IMR-90 (cell line): ENCODE measurements at regions not wholly inside any gene's neighbourhood (a gene's known extent, or its start where the extent isn't known, plus 50 kb on each side); places are given as distances from the start of the nearest gene placed in this dataset.

Experiments used
- ATAC-seq: fragments of 200-7000 bp; cut with Tn5 transposase; 2 replicates; pipeline ENCODE4 v1.9.1; 2020; ENCODE audit warnings: low read depth, mild to moderate bottlenecking, moderate library complexity
- BruUV-seq: library from RNA; stranded (reverse); fragments of 400-500 nt; replicated peaks from 2 replicates; lab custom pipeline; 2021; lab: Mats Ljungman, UMichigan
- CTCF ChIA-PET: fragments of 300-600 bp; formaldehyde crosslinking; extraction: SDS; loops from one replicate; lab custom pipeline; 2021; ENCODE audit warnings: antibody characterized with exemption; lab: Yijun Ruan, JAX
- POLR2A ChIA-PET: fragments of 300-600 bp; sonication (Branson Sonifier 250); formaldehyde crosslinking; loops from one replicate; lab custom pipeline; 2022; ENCODE audit warnings: antibody characterized with exemption; ENCODE audit not compliant: unreplicated experiment; lab: Charles Lee
- DNase-seq: peaks from one replicate; pipeline ENCODE4 v3.0.0; 2013
- H2AFZ ChIP-seq: replicated peaks from 2 replicates; pipeline ENCODE3; 2013; ENCODE audit warnings: low read length, mild to moderate bottlenecking; ENCODE audit not compliant: poor library complexity
- H2AK5ac ChIP-seq: 2 replicates; pipeline ENCODE4 v1.6.1; 2013; ENCODE audit warnings: low read depth, low read length, inconsistent platforms
- H2AK9ac ChIP-seq: replicated peaks from 2 replicates; pipeline ENCODE3; 2013; ENCODE audit warnings: mild to moderate bottlenecking, low read depth, low read length, moderate library complexity; ENCODE audit not compliant: poor library complexity
- H2BK120ac ChIP-seq: 2 replicates; pipeline ENCODE4 v1.6.1; 2013; ENCODE audit warnings: low read depth, low read length, inconsistent platforms
- H2BK15ac ChIP-seq: 3 replicates; pipeline ENCODE4 v1.6.1; 2013; ENCODE audit warnings: low read depth, low read length, inconsistent platforms
- H2BK20ac ChIP-seq: 2 replicates; pipeline ENCODE4 v1.6.1; 2013; ENCODE audit warnings: low read depth, mild to moderate bottlenecking, inconsistent platforms, low read length, moderate library complexity
- H2BK5ac ChIP-seq: 2 replicates; pipeline ENCODE4 v1.6.1; 2013; ENCODE audit warnings: mild to moderate bottlenecking, low read depth, low read length, inconsistent platforms; ENCODE audit not compliant: poor library complexity, severe bottlenecking
- H3K14ac ChIP-seq: replicated peaks from 2 replicates; pipeline ENCODE4 v1.6.1; 2013; ENCODE audit warnings: low read depth, low read length, inconsistent platforms
- H3K18ac ChIP-seq: 2 replicates; pipeline ENCODE4 v1.6.1; 2013; ENCODE audit warnings: low read depth, low read length, control low read depth
- H3K23ac ChIP-seq: 2 replicates; pipeline ENCODE4 v1.6.1; 2013; ENCODE audit warnings: low read depth, low read length, inconsistent platforms
- H3K27ac ChIP-seq: 2 replicates; pipeline ENCODE4 v1.5.1; 2013; ENCODE audit warnings: mild to moderate bottlenecking, control low read depth, low read length; ENCODE audit not compliant: insufficient read depth
- H3K27me3 ChIP-seq: 2 replicates; pipeline ENCODE4 v1.6.1; 2013; ENCODE audit warnings: low read length; ENCODE audit not compliant: control insufficient read depth, insufficient read depth
- H3K36me3 ChIP-seq: 2 replicates; pipeline ENCODE4 v1.6.1; 2013; ENCODE audit warnings: low read length, mixed read lengths; ENCODE audit not compliant: control insufficient read depth, insufficient read depth
- H3K4ac ChIP-seq: 2 replicates; pipeline ENCODE4 v1.6.1; 2013; ENCODE audit warnings: low read depth, low read length, inconsistent platforms
- H3K4me1 ChIP-seq: 2 replicates; pipeline ENCODE4 v1.6.1; 2013; ENCODE audit warnings: low read length, mixed read lengths; ENCODE audit not compliant: control insufficient read depth, insufficient read depth
- H3K4me2 ChIP-seq: 2 replicates; pipeline ENCODE4 v1.6.1; 2013; ENCODE audit warnings: low read depth, mild to moderate bottlenecking, control low read depth, low read length, moderate library complexity
- H3K4me3 ChIP-seq: 2 replicates; pipeline ENCODE4 v1.5.1; 2013; ENCODE audit warnings: low read depth, mild to moderate bottlenecking, control low read depth, low read length, moderate library complexity; ENCODE audit not compliant: insufficient read depth
- H3K56ac ChIP-seq: 2 replicates; pipeline ENCODE4 v1.6.1; 2013; ENCODE audit warnings: low read length, inconsistent platforms; ENCODE audit not compliant: insufficient read depth; ENCODE audit errors: extremely low read depth
- H3K79me1 ChIP-seq, 2 experiments: 2 replicates each; pipeline ENCODE4 v1.6.1; 2013; ENCODE audit warnings: low read length in 2 of 2, inconsistent platforms in 1 of 2, low read depth in 1 of 2
- H3K9ac ChIP-seq: 2 replicates; pipeline ENCODE4 v1.6.1; 2013; ENCODE audit warnings: low read depth, low read length, control low read depth
- H3K9me1 ChIP-seq: 2 replicates; pipeline ENCODE4 v1.6.1; 2013; ENCODE audit warnings: low read length, inconsistent platforms; ENCODE audit not compliant: insufficient read depth
- H3K9me3 ChIP-seq: 2 replicates; pipeline ENCODE4 v1.6.1; 2013; ENCODE audit warnings: low read length; ENCODE audit not compliant: control insufficient read depth, insufficient read depth
- H4K20me1 ChIP-seq: 2 replicates; pipeline ENCODE4 v1.6.1; 2013; ENCODE audit warnings: low read length, inconsistent platforms; ENCODE audit not compliant: insufficient read depth
- H4K5ac ChIP-seq: 2 replicates; pipeline ENCODE4 v1.6.1; 2013; ENCODE audit warnings: mild to moderate bottlenecking, low read depth, low read length, control low read depth
- H4K8ac ChIP-seq, 2 experiments: 2 replicates each; pipeline ENCODE4 v1.6.1; 2013; ENCODE audit warnings: low read depth in 2 of 2, low read length in 2 of 2, control low read depth in 1 of 2, inconsistent platforms in 1 of 2
- H4K91ac ChIP-seq: 2 replicates; pipeline ENCODE4 v1.6.1; 2013; ENCODE audit warnings: low read depth, low read length, inconsistent platforms; ENCODE audit not compliant: insufficient read depth
- BHLHE40 ChIP-seq: fragments of 150-350 bp; IDR thresholded peaks from 2 replicates; pipeline ENCODE4 v1.6.1; 2016; ENCODE audit warnings: mild to moderate bottlenecking, low read depth, low read length
- CEBPB ChIP-seq: IDR thresholded peaks from 2 replicates; pipeline ENCODE4 v1.6.1; 2012; ENCODE audit warnings: low read depth, low read length, improper control_type of control experiment
- CHD1 ChIP-seq: IDR thresholded peaks from 2 replicates; pipeline ENCODE4 v1.6.1; 2012; ENCODE audit warnings: low read depth, low read length, improper control_type of control experiment
- FOS ChIP-seq: fragments of 150-350 bp; IDR thresholded peaks from 2 replicates; pipeline ENCODE4 v1.6.1; 2016; ENCODE audit warnings: low read depth, low read length
- MAFK ChIP-seq: IDR thresholded peaks from 2 replicates; pipeline ENCODE4 v1.6.1; 2012; ENCODE audit warnings: low read depth, low read length, improper control_type of control experiment
- MAZ ChIP-seq: IDR thresholded peaks from 2 replicates; pipeline ENCODE4 v1.6.1; 2012; ENCODE audit warnings: low read depth, mild to moderate bottlenecking, low read length, improper control_type of control experiment, moderate library complexity, borderline replicate concordance
- NFE2L2 ChIP-seq: fragments of 150-350 bp; IDR thresholded peaks from 2 replicates; pipeline ENCODE4 v1.6.1; 2016; ENCODE audit warnings: low read depth, mild to moderate bottlenecking, low read length
- POLR2A ChIP-seq: IDR thresholded peaks from 2 replicates; pipeline ENCODE4 v1.6.1; 2012; ENCODE audit warnings: mild to moderate bottlenecking, low read depth, low read length
- RCOR1 ChIP-seq: IDR thresholded peaks from 2 replicates; pipeline ENCODE4 v1.6.1; 2012; ENCODE audit warnings: mild to moderate bottlenecking, low read length, improper control_type of control experiment; ENCODE audit not compliant: insufficient replicate concordance
- RFX5 ChIP-seq: IDR thresholded peaks from 2 replicates; pipeline ENCODE4 v1.8.0; 2012; ENCODE audit warnings: low read depth, mild to moderate bottlenecking, low read length, moderate library complexity
- SMC3 ChIP-seq: fragments of 150-350 bp; IDR thresholded peaks from 2 replicates; pipeline ENCODE4 v1.6.1; 2016; ENCODE audit warnings: low read depth, mild to moderate bottlenecking, antibody characterized with exemption, low read length, moderate library complexity
- WGBS, 2 experiments: methylation state at CpG; one replicate each; pipeline versions ENCODE4 v1.1.5 to v1.1.7; 2013; ENCODE audit warnings: missing lambda C conversion rate in 2 of 2; ENCODE audit not compliant: insufficient read length in 1 of 2; ENCODE audit errors: extremely low coverage in 2 of 2; 5-methylcytosine and 5-hydroxymethylcytosine counted together
- dilution Hi-C: fragments of 300-500 bp; cut with HindIII; formaldehyde crosslinking; loops from one replicate; pipeline ENCODE4 v1.14.3; 2018; ENCODE audit warnings: low sequenced_read_pairs; ENCODE audit not compliant: unreplicated experiment
- in situ Hi-C: fragments of 300-500 bp; cut with MboI; formaldehyde crosslinking; loops from 3 replicates; pipeline ENCODE4 v1.14.3; 2019; ENCODE audit warnings: low sequenced_read_pairs, inconsistent platforms, mixed read lengths
- intact Hi-C: fragments of 100-400 bp; cut with micrococcal nuclease; formaldehyde crosslinking; loops from 2 replicates; pipeline ENCODE4 v1.10.0; 2022
- TF ChIP-seq, protein P1 (sequence below): fragments of 150-350 bp; IDR thresholded peaks from 2 replicates; pipeline ENCODE4 v1.6.1; 2016; ENCODE audit warnings: low read depth, mild to moderate bottlenecking, low read length, moderate library complexity, borderline replicate concordance
- TF ChIP-seq, protein P2 (sequence below): conservative IDR thresholded peaks from 2 replicates; pipeline ENCODE4 v1.5.1; 2012; ENCODE audit warnings: mild to moderate bottlenecking, low read depth, low read length, improper control_type of control experiment

- TF ChIP-seq, protein P1, sequence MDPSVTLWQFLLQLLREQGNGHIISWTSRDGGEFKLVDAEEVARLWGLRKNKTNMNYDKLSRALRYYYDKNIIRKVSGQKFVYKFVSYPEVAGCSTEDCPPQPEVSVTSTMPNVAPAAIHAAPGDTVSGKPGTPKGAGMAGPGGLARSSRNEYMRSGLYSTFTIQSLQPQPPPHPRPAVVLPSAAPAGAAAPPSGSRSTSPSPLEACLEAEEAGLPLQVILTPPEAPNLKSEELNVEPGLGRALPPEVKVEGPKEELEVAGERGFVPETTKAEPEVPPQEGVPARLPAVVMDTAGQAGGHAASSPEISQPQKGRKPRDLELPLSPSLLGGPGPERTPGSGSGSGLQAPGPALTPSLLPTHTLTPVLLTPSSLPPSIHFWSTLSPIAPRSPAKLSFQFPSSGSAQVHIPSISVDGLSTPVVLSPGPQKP = no peak
Observed at GRCh38 chr18:41073372-41073954, 881.6 kb upstream of the PIK3C3 start (continued).

- H3K14ac ChIP-seq = no peak overlapping the region
- no peak overlapping the region for H2AK9ac ChIP-seq
- no peak overlapping the region for H3K23ac ChIP-seq
- intact Hi-C loops (loop anchor here (1.0 to 10.0 kb wide), 5 partner anchors 52 to 302 kb away; no protein-coding TSS in a partner anchor), dilution Hi-C loops (no loop called here), in situ Hi-C loops (no loop called here)
- ATAC-seq (peak; percentile 36), DNase-seq (peak; percentile 52)
- peak overlapping the region; percentile 72; the same call in 1 of the 3 replicates for H2BK15ac ChIP-seq
- CTCF ChIA-PET = no interaction called here
- H3K4me3 ChIP-seq = no peak overlapping the region
- peak overlapping the region; percentile 59; the same call in 1 of the 2 replicates for H3K4ac ChIP-seq
- no peak overlapping the region for H3K9ac ChIP-seq
- peaks cover 9% of the 10 kb centered on the region for H3K4me1 ChIP-seq
- H4K5ac ChIP-seq = peak overlapping the region; percentile 83; the same call in 1 of the 2 replicates
- peak overlapping the region; percentile 67 for H3K56ac ChIP-seq
- H4K91ac ChIP-seq = peak overlapping the region; percentile 69; the same call in 1 of the 2 replicates
- H2AFZ ChIP-seq = no peak overlapping the region
- H3K9me1 ChIP-seq = peaks cover 2% of the 10 kb centered on the region; the same call in 1 of the 2 replicates
- POLR2A ChIA-PET = no interaction called here
- no peaks in the 10 kb centered on the region for H3K79me1 ChIP-seq
- H3K9me3 ChIP-seq = no peaks in the 10 kb centered on the region
- WGBS, 2 experiments = no CpG with 5 or more reads among the region's 1 CpG
- no peak overlapping the region; the same call in 1 of the 2 replicates for H3K4me2 ChIP-seq
- BruUV-seq = no TSS peak
- H3K36me3 ChIP-seq = no peaks in the 10 kb centered on the region
- peak overlapping the region; percentile 87 for H2BK120ac ChIP-seq
- H2BK20ac ChIP-seq = peak overlapping the region; percentile 38; the same call in 1 of the 2 replicates
- peak overlapping the region; percentile 46 to 75; a peak in 2 of 4 replicates for H4K8ac ChIP-seq
- peak overlapping the region; percentile 89; the same call in 1 of the 2 replicates for H3K18ac ChIP-seq
- H3K27ac ChIP-seq = peak overlapping the region; percentile 95; the same call in 1 of the 2 replicates
- H4K20me1 ChIP-seq = no peaks in the 10 kb centered on the region
- H3K27me3 ChIP-seq = no peaks in the 10 kb centered on the region
- peak overlapping the region; percentile 96 for H2BK5ac ChIP-seq
- H2AK5ac ChIP-seq = 0 out of 2 replicates have a peak overlapping the region, but pooled peaks have one; percentile 20
- TF ChIP-seq POLR2A = no peak
- no peak for TF ChIP-seq MAFK
- TF ChIP-seq, protein P2, sequence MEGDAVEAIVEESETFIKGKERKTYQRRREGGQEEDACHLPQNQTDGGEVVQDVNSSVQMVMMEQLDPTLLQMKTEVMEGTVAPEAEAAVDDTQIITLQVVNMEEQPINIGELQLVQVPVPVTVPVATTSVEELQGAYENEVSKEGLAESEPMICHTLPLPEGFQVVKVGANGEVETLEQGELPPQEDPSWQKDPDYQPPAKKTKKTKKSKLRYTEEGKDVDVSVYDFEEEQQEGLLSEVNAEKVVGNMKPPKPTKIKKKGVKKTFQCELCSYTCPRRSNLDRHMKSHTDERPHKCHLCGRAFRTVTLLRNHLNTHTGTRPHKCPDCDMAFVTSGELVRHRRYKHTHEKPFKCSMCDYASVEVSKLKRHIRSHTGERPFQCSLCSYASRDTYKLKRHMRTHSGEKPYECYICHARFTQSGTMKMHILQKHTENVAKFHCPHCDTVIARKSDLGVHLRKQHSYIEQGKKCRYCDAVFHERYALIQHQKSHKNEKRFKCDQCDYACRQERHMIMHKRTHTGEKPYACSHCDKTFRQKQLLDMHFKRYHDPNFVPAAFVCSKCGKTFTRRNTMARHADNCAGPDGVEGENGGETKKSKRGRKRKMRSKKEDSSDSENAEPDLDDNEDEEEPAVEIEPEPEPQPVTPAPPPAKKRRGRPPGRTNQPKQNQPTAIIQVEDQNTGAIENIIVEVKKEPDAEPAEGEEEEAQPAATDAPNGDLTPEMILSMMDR = no peak
- no peak for TF ChIP-seq SMC3
- TF ChIP-seq MAZ = no peak
- TF ChIP-seq CHD1 = no peak
- no peak for TF ChIP-seq BHLHE40
- no peak for TF ChIP-seq RCOR1
- no peak for TF ChIP-seq CEBPB
- no peak for TF ChIP-seq FOS
- no peak for TF ChIP-seq NFE2L2
- TF ChIP-seq RFX5 = no peak
Observed at GRCh38 chr18:41072946-41073345, 882.1 kb upstream of the PIK3C3 start.
